Mesenteric fat pad (tissue), 1 donor: ENCODE measurements at regions not wholly inside any gene's neighbourhood (a gene's known extent, or its start where the extent isn't known, plus 50 kb on each side); places are given as distances from the start of the nearest gene placed in this dataset.
"Not testable (repeated sequence)": the region's sequence is repeated elsewhere in the genome, so short reads cannot be mapped to it uniquely, and the experiment has no call there.

Experiments used
- DNase-seq: peaks from one replicate; pipeline ENCODE4 v3.0.0-alpha.2; 2020; ENCODE audit warnings: low spot score
- donor health status: DM: yes; HTN: yes; CAD: no.

DNA sequence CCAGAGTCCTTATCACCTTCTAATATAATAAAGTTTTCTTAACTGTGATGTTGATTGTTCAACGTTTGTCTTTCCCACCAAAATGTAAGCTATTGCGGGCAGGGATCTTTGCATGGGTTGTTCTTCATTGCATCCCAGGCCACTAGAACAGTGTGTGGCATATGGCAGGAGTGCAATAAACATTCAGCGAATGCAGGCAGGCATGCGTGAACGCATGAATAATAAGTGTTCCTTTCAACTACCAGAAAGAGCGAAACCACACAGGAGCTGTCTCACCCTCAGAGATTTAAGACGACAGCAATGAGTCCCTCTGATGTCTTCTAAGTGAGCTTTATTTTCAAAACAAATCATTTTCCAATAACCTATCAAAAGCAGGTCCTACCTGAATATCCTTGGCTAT lies 2693.1 kb upstream of the TPTE start:
- not testable (repeated sequence) for DNase-seq

DNA sequence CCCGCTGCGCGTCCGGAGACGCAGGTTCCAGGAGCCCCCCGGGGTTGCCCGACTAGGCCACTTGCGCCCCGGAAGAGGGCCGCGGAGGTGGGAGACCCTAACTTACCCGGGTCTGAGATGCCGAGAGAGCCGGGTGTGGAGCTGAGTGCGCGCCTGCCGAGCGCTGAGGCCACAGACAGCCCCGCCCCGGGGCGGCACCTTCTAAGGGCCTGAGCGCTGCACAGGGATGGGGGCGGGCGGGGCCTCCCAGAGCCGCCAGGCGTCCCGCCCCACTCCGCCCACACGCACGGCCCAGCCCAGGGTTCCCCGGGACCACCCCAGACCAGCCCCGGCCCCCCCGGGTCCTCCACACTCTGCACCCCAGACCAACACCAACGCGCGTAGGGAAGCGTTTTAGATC lies 2692.0 kb upstream of the TPTE start:
- DNase-seq = not testable (repeated sequence)

- DNase-seq = not testable (repeated sequence)
These were observed 2684.1 kb upstream of the TPTE start for GRCh38 chr21:7837315-7837714.

GRCh38 chr21:7853426-7853825 lies 2668.0 kb upstream of the TPTE start:
- not testable (repeated sequence) for DNase-seq

GRCh38 chr21:7853836-7854235 lies 2667.5 kb upstream of the TPTE start:
- DNase-seq = not testable (repeated sequence)
